Right lobe of liver (tissue), 6 donors: ENCODE measurements at regions not wholly inside any gene's neighbourhood (a gene's known extent, or its start where the extent isn't known, plus 50 kb on each side); places are given as distances from the start of the nearest gene placed in this dataset.
A peak's percentile ranks its signal among the peaks of the same experiment; 100 is the strongest.

Experiments
- ATAC-seq, 4 donors: fragments of 200-7000 bp; cut with Tn5 transposase; one replicate each; pipeline ENCODE4 v1.9.1; 2020; ENCODE audit warnings: mild to moderate bottlenecking in 4 of 4, moderate library complexity in 4 of 4
- DNase-seq, 3 donors: peaks; one replicate each; pipeline ENCODE4 v3.0.0-alpha.2; 2020
- H3K27ac ChIP-seq, 3 donors: fragments of 200-600 bp; one replicate each; pipeline ENCODE4 v1.8.0; 2022
- H3K27me3 ChIP-seq, 2 donors: fragments of 200-600 bp; one replicate each; pipeline ENCODE4 v1.8.0; 2022
- H3K36me3 ChIP-seq, 4 donors: fragments of 200-600 bp; sonication (generic) in 1 of 4; one replicate each; pipeline versions ENCODE4 v1.5.1 to v1.8.0; 2017 to 2022; ENCODE audit warnings: control low read depth in 1 of 4
- H3K4me1 ChIP-seq, 4 donors: fragments of 200-600 bp; sonication (generic) in 1 of 4; one replicate each; pipeline versions ENCODE4 v1.5.1 to v1.8.0; 2017 to 2022; ENCODE audit warnings: control low read depth in 1 of 4
- H3K4me3 ChIP-seq, 3 donors: fragments of 200-600 bp; one replicate each; pipeline ENCODE4 v1.8.0; 2022
- H3K9me3 ChIP-seq, 4 donors: fragments of 200-600 bp; sonication (generic) in 1 of 4; one replicate each; pipeline versions ENCODE4 v1.5.1 to v1.8.0; 2017 to 2022; ENCODE audit warnings: control low read depth in 1 of 4
- POLR2A ChIP-seq: fragments of 450-650 bp; IDR thresholded peaks from one replicate; pipeline ENCODE4 v1.6.1; 2017; ENCODE audit warnings: antibody characterized with exemption, mild to moderate bottlenecking
- WGBS: methylation state at CpG from one replicate; pipeline ENCODE4 v1.1.6; 2018; ENCODE audit warnings: low coverage, low lambda C conversion rate; ENCODE audit not compliant: insufficient coverage; ENCODE audit errors: missing lambda C conversion rate; 5-methylcytosine and 5-hydroxymethylcytosine counted together
- intact Hi-C, 2 donors: fragments of 100-400 bp; cut with DNase I; formaldehyde crosslinking; loops; one replicate each; pipeline versions ENCODE4 v1.11.2 to v1.14.1; 2022
- TF ChIP-seq, protein P1 (sequence below), 4 donors: fragments of 200-600 bp in 3 of 4; fragments of 450-650 bp in 1 of 4; IDR thresholded peaks; one replicate each; pipeline versions ENCODE4 v1.5.1 to v1.8.0; 2016 to 2022; ENCODE audit warnings: antibody characterized with exemption in 4 of 4, mild to moderate bottlenecking in 2 of 4
- donor health status: DM: no; HTN: yes; CAD: no.
- donor health status: DM: no; HTN: no; CAD: no.
- donor health status: DM: no; HTN: no; CAD: no.
- donor health status: DM: no; HTN: yes; CAD: no.
- donor health status: DM: no; HTN: yes; CAD: no.

DNA sequence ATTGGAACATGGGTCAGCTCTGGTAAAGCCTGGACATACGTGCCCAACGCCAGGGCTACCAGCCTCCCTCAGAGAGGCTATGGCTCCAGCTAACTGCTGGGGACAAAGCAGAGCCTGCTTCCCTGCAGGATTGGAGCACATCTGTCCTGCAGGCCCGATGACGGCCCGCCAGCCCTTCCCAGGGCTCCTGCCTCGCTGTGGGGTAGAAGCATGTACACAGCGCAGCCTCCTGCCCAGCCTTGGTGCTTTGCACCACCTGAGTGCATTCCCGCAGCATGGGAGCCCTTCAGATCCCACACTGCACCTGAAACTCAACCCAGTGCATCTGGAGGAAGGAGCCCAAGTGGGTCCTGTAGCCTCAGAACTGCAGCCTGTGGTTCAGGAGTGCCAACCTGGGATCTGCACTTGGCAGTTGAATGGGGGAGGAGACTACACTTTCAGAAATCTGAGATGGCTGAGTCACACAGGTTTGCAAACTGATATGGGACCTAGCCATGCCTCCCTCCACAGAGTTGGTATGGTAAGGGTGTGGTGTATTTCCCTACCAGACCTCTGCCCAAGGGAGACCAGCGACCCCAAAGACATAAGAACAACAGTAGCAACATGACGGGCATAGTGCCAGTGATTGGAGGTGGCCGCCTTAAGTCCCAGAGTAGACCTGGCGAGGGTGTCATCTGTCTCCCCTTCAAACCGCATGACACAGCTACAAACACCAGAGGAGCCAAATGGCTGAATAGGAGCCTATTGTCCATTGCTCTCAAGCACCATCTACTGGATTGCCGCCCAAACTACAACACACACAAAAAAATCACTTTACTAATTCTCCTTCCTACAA is 273.9 kb upstream of the MIS18BP1 start:
- intact Hi-C loops, result loop anchor here in 1 of 2 donors (10.0 kb wide), 1 partner anchor 102 kb away; no protein-coding TSS in a partner anchor
- Histone ChIP-seq H3K27me3 (no peaks in the 10 kb centered on the region), H3K27ac (no peak overlapping the region), H3K4me3 (no peak overlapping the region), H3K4me1 (no peaks in the 10 kb centered on the region), H3K9me3 (no peaks in the 10 kb centered on the region), H3K36me3 (no peaks in the 10 kb centered on the region)
- peak; percentile 85 to 97 (median 90) for ATAC-seq
- DNase-seq, result peak in 1 of 3 donors; percentile 52
- TF ChIP-seq, protein P1, sequence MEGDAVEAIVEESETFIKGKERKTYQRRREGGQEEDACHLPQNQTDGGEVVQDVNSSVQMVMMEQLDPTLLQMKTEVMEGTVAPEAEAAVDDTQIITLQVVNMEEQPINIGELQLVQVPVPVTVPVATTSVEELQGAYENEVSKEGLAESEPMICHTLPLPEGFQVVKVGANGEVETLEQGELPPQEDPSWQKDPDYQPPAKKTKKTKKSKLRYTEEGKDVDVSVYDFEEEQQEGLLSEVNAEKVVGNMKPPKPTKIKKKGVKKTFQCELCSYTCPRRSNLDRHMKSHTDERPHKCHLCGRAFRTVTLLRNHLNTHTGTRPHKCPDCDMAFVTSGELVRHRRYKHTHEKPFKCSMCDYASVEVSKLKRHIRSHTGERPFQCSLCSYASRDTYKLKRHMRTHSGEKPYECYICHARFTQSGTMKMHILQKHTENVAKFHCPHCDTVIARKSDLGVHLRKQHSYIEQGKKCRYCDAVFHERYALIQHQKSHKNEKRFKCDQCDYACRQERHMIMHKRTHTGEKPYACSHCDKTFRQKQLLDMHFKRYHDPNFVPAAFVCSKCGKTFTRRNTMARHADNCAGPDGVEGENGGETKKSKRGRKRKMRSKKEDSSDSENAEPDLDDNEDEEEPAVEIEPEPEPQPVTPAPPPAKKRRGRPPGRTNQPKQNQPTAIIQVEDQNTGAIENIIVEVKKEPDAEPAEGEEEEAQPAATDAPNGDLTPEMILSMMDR (IDR thresholded peaks at IDR 0.05), result peak; percentile 53 to 70 (median 60)
- TF ChIP-seq POLR2A, result no peak
- 13% methylated on average over 3 of the region's 14 CpGs for WGBS

DNA sequence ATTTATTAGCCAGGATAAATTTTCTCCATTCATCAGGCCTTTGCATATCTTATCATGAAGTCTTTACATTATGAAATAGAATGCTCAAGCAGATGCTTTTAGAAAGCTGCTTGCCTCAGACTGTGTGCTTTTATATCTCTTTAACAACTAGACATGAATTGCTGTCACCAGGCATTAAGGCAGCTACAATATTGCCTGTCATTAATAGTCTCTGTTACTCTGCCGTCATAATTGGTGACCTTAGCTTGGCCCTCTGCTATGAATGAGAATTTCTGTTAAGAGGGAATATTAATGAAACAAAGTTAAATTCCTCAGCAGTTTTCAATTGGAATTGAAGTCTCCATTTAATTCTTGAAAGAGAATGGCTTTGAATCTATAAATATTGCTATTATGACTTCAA is 266.8 kb upstream of the MIS18BP1 start:
- intact Hi-C loops, result loop anchor here in 1 of 2 donors (10.0 kb wide), 1 partner anchor 95 kb away; no protein-coding TSS in a partner anchor
- H3K27me3 ChIP-seq, result no peaks in the 10 kb centered on the region
- WGBS, result 74% methylated on average over 1 of the region's 1 CpG
- H3K9me3 ChIP-seq, result no peaks in the 10 kb centered on the region
- DNase-seq (no peak), ATAC-seq (no peak)
- no peak overlapping the region for H3K27ac ChIP-seq
- H3K4me1 ChIP-seq, result no peaks in the 10 kb centered on the region
- TF ChIP-seq, protein P1 (IDR thresholded peaks at IDR 0.05), result no peak
- no peak for TF ChIP-seq POLR2A
- no peak overlapping the region for H3K4me3 ChIP-seq
- no peaks in the 10 kb centered on the region for H3K36me3 ChIP-seq

DNA sequence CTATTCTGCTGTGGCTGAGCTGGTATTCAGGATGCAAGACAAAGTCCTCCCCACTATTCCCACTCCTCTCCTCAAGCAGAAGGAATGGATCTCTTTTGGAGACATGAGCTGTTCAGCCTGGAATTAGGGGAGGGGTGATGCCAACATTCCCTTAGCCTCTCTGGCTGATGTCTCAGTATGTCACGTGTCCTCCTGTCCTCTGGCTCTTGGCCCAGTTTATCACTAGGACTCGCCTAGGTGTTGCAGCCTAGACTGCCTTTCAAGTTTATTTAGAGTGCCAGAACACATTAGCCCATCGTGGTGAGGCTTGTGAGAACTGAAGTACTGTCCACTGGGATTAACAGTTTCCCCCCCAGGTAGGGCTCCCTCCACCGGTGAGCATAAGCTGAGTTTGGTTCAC is 239.9 kb upstream of the MIS18BP1 start:
- intact Hi-C loops, result no loop called here
- DNase-seq (peak in 1 of 3 donors; percentile 64), ATAC-seq (peak; percentile 14 to 65 (median 30))
- TF ChIP-seq POLR2A, result no peak
- TF ChIP-seq, protein P1 (IDR thresholded peaks at IDR 0.05), result no peak
- Histone ChIP-seq H3K36me3 (no peaks in the 10 kb centered on the region), H3K4me3 (no peak overlapping the region), H3K9me3 (no peaks in the 10 kb centered on the region), H3K27me3 (no peaks in the 10 kb centered on the region), H3K27ac (no peak overlapping the region), H3K4me1 (peaks cover 0 to 8% (median 0%) of the 10 kb centered on the region in 4 donors)
- 50% methylated on average over 3 of the region's 4 CpGs for WGBS

DNA sequence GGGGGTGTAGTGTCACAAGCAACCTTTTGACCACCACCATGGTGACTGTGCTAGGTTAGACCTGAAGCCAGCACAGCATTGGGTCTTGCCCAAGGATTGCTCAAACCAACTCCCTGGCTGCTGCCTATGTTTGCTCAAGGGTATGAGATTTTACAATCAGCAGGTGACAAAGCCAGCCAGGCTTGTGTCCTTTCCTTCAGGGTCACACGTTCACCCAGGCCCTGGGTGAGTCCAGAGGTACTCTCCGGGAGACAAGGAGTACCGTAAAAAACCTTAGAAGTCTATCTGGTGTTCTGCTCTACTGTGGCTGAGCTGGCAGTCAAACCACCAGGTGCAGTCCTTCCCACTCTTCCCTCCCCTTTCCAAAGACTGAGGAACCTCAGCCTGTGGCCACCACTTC is 238.9 kb upstream of the MIS18BP1 start:
- Histone ChIP-seq H3K27me3 (no peaks in the 10 kb centered on the region), H3K4me3 (no peak overlapping the region), H3K4me1 (peaks cover 0 to 8% (median 0%) of the 10 kb centered on the region in 4 donors), H3K36me3 (no peaks in the 10 kb centered on the region), H3K27ac (no peak overlapping the region), H3K9me3 (no peaks in the 10 kb centered on the region)
- intact Hi-C loops, result no loop called here
- peak; percentile 52 to 87 (median 77) for DNase-seq
- peak; percentile 96 to 99 (median 98) for ATAC-seq
- TF ChIP-seq, protein P1 (IDR thresholded peaks at IDR 0.05), result no peak
- TF ChIP-seq POLR2A, result no peak
- WGBS, result no CpG with 5 or more reads among the region's 3 CpGs
